ENCODE measurements at regions not wholly inside any gene's neighbourhood (a gene's known extent, or its start where the extent isn't known, plus 50 kb on each side); places are given as distances from the start of the nearest gene placed in this dataset.

- Mint-ChIP-seq H3K36me3 (peaks cover 20% of the 10 kb centered on the region), H3K4me3 (no peak overlapping the region), H3K9me3 (no peaks in the 10 kb centered on the region), H3K4me1 (peaks cover 16% of the 10 kb centered on the region), H3K27ac (no peak overlapping the region)
- ATAC-seq (no peak), DNase-seq (ENCODE audit: low spot score in 2 of 2) (no peak)
Observed at GRCh38 chr21:36236052-36236730, 79.6 kb downstream of the DOP1B start.

DNA sequence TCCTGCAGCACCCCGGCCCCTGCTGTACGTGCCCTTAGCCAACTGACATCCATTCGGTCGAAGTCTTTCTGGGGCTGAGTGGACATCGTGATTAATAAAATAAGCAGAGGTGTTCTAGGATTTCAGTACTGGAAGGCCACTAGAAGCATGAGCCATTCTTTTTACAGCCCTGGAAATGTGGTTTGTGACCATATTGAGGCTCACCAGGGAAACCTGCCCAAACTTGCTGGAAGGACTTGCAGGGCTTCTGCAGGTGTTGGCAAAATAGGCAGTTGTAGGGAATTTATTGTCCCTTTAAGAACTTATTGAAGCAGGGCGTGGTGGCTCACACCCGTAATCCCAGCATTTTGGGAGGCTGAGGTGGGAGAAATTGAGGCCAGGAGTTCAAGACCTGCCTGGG is 80.8 kb downstream of the DOP1B start:
- no peaks in the 10 kb centered on the region for H3K9me3 Mint-ChIP-seq
- no peak overlapping the region for H3K4me3 Mint-ChIP-seq
- peaks cover 16% of the 10 kb centered on the region for H3K4me1 Mint-ChIP-seq
- no peak overlapping the region for H3K27ac Mint-ChIP-seq
- no peak for DNase-seq (ENCODE audit: low spot score in 2 of 2)
- no peak for ATAC-seq
- peaks cover 8% of the 10 kb centered on the region for H3K36me3 Mint-ChIP-seq

GRCh38 chr21:36239585-36239984 is 80.4 kb upstream of the MORC3 start:
- Mint-ChIP-seq H3K9me3 (no peaks in the 10 kb centered on the region), H3K4me3 (no peak overlapping the region), H3K36me3 (peaks cover 20% of the 10 kb centered on the region), H3K27ac (no peak overlapping the region), H3K4me1 (no peaks in the 10 kb centered on the region)
- no peak for DNase-seq (ENCODE audit: low spot score in 2 of 2)
- no peak for ATAC-seq

DNA sequence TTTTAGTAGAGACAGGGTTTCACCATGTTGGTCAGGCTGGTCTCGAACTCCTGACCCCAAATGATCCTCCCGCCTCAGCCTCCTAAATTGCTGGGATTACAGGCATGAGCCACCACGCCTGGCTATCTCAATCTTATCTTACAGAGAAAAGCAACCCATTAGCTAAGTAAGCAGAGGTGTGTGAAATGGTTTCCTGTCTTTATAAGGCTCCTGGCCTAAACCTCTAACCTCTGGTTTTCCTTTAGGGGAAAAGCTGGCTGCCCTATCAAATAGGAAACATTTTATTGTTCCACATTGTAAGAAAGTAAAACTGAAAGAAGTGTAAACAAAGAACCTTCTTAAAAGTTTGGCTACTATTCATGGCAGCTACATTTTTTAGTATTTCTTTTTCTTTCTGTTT is 78.3 kb upstream of the MORC3 start:
- DNase-seq (ENCODE audit: low spot score in 2 of 2) (no peak), ATAC-seq (no peak)
- H3K36me3 Mint-ChIP-seq, result peaks cover 28% of the 10 kb centered on the region
- H3K27ac Mint-ChIP-seq, result no peak overlapping the region
- H3K9me3 Mint-ChIP-seq, result no peaks in the 10 kb centered on the region
- H3K4me3 Mint-ChIP-seq, result no peak overlapping the region
- no peaks in the 10 kb centered on the region for H3K4me1 Mint-ChIP-seq

DNA sequence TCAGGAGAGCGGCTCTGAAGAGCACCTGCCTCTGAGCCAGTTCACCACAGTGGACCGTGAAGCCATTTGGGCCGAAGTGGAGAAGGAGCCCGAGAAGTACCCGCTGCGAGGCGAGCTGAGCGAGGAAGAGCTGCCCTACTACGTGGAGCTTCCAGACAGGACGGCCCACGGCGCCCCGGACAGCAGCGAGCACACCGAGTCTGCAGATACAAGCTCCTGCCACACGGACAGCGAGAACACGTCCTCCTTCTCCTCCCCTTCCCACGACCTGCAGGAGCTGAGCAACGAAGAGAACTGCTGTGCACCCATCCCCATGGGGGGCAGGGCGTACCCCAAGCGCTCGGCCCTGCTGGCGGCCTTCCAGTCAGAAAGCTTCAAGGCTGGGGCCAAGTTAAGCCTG is 74.9 kb upstream of the MORC3 start:
- Mint-ChIP-seq H3K4me3 (no peak overlapping the region), H3K4me1 (no peaks in the 10 kb centered on the region), H3K9me3 (no peaks in the 10 kb centered on the region), H3K36me3 (peaks cover 48% of the 10 kb centered on the region), H3K27ac (no peak overlapping the region)
- ATAC-seq (no peak), DNase-seq (ENCODE audit: low spot score in 2 of 2) (no peak)

DNA sequence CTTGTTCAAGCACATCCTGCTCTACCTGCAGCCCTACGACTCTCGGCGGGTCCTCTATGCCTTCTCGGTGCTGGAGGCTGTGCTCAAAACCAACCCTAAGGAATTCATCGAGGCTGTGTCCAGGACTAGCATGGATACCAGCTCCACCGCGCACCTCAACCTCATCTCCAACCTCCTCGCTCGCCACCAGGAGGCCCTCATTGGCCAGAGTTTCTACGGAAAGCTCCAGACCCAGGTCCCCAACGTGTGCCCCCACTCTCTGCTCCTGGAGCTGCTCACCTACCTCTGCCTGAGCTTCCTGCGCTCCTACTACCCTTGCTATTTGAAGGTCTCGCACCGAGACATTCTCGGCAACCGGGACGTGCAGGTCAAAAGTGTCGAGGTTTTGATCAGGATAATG is 74.3 kb upstream of the MORC3 start:
- H3K9me3 Mint-ChIP-seq, result no peaks in the 10 kb centered on the region
- no peaks in the 10 kb centered on the region for H3K4me1 Mint-ChIP-seq
- no peak overlapping the region for H3K4me3 Mint-ChIP-seq
- H3K27ac Mint-ChIP-seq, result no peak overlapping the region
- peaks cover 53% of the 10 kb centered on the region for H3K36me3 Mint-ChIP-seq
- DNase-seq (ENCODE audit: low spot score in 2 of 2) (no peak), ATAC-seq (no peak)

DNA sequence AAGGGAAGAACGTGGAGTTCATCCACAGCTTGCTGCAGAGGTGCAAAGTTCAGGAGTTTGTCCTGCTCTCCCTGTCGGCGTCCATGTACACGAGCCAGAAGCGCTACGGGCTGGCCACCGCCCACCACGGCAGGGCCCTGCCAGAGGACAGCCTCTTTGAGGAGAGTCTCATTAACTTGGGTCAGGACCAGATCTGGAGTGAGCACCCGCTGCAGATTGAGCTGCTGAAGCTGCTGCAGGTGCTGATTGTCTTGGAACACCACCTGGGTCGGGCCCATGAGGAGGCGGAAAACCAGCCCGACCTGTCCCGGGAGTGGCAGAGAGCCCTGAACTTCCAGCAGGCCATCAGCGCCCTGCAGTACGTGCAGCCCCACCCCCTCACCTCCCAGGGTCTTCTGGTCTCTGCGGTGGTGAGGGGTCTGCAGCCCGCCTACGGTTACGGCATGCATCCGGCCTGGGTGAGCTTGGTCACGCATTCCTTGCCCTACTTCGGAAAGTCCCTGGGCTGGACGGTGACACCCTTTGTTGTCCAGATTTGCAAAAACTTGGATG is 73.8 kb upstream of the MORC3 start:
- no peak overlapping the region for H3K4me3 Mint-ChIP-seq
- H3K9me3 Mint-ChIP-seq, result no peaks in the 10 kb centered on the region
- no peaks in the 10 kb centered on the region for H3K4me1 Mint-ChIP-seq
- ATAC-seq (no peak), DNase-seq (ENCODE audit: low spot score in 2 of 2) (no peak)
- H3K36me3 Mint-ChIP-seq, result peaks cover 59% of the 10 kb centered on the region
- H3K27ac Mint-ChIP-seq, result no peak overlapping the region

DNA sequence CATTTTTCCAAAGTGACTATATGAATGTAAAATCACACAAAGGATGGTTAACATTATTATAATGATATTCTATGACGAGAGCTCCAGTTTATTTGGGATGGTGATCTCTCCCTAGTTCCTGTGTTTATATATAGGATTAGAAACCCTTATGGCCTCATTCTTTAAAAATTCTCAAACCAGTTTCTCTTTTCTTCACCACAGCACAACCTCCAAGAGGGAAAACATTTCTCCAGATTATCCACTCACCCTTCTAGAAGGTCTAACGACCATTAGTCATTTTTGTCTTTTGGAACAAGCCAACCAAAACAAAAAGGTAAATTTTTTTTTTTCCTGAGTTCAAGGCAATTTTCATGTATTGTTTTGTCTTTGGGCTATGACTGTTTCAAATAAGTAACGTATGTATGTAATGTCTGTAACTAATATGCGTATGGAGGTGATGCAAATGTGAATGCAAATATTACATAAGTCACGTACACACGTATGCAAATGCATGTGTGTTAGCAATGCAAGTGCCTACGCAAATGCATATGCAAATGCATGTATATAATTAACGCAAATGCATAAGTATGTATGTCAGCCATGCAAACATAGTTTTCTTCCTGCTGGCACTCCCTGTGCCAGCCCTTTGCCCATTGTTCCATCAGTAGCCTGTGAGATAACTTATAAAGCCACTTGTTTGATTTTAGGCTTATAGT is 72.5 kb upstream of the MORC3 start:
- no peaks in the 10 kb centered on the region for H3K9me3 Mint-ChIP-seq
- DNase-seq (ENCODE audit: low spot score in 2 of 2), result no peak
- no peak overlapping the region for H3K27ac Mint-ChIP-seq
- H3K4me1 Mint-ChIP-seq, result no peaks in the 10 kb centered on the region
- no peak for ATAC-seq
- H3K36me3 Mint-ChIP-seq, result peaks cover 69% of the 10 kb centered on the region
- H3K4me3 Mint-ChIP-seq, result no peak overlapping the region

- Mint-ChIP-seq H3K27ac (peak overlapping the region; percentile 73), H3K4me3 (no peak overlapping the region)
- ATAC-seq, result no peak
Observed at GRCh38 chr21:36249576-36250422, 70.2 kb upstream of the MORC3 start.

DNA sequence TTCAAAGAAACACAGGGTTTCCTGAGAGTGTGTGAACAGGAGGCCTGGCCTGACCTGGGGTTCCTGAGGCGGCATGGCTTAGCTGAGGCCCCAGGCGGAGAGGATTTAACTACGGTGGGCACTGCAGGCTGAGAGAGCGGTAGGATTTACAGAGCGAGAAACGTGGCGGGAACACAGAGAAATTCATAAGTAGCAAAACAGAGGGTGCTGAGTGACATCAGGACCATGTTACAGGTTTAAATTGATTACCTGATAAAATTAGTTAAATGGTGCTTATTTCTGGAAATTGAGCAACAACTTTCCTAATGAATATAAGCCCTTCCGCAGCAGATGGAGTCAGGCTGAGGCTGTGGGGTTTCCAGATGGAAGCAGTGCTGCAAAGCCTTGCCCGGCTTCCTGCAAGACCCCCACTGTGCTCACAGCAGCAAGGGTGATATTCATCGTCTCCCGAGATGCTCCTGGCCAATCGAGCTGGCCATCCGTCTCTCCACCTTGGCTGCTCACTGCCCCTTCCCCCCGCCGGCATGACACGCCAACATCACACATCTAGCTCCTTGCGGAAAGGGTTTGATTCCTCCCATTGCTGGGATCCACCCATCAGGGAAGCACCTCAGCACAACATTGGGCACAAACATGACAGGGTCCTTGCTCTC is 69.4 kb upstream of the MORC3 start:
- DNase-seq (ENCODE audit: low spot score in 2 of 2) (no peak), ATAC-seq (no peak)
- Mint-ChIP-seq H3K9me3 (no peaks in the 10 kb centered on the region), H3K4me3 (no peak overlapping the region), H3K4me1 (peaks cover 6% of the 10 kb centered on the region), H3K27ac (peak overlapping the region; percentile 51), H3K36me3 (peaks cover 75% of the 10 kb centered on the region)

More at GRCh38 chr21:36249576-36250422, 70.2 kb upstream of the MORC3 start:
- DNase-seq (ENCODE audit: low spot score in 2 of 2), result no peak
- Mint-ChIP-seq H3K36me3 (peaks cover 71% of the 10 kb centered on the region), H3K4me1 (peaks cover 6% of the 10 kb centered on the region), H3K9me3 (no peaks in the 10 kb centered on the region)

DNA sequence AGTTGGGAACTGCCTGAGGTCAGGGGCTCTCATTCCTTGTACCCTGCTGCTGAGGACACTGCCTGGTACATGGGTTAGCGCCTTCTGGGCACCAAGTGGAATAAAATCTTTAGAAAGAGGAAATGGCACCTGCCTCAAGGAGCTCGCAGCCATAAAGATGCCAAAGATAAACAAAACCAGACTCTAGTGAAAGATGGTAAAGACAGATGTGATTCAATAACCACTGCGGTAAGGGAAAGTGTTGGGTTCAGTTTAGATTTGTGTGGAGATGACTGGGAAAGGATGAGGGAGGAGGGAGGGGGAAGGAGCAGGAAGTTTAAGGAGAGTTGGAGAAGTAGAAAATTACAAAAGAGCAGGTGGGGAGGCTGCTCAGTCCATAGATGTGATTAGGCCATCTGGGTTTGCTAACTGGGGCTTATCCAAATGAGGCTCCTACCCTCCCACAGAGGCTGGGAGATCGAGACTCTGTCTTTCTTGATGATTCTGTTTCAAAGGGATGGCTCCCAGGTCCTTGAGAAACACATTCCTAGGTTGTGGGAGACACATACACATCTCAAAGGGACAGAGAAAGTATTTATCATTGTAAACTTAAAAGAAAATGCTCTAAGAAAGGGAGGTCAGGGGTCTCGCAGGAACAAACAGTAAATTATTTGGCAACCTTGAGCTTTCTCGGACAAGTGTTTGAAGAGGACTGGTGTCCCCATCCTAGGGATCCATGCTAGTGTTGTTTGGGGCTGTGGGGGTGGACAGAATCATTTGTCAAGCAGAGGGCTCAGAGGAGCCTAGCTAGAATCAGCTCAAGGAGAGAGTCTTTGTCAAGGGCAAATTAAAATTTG is 65.7 kb upstream of the MORC3 start:
- Mint-ChIP-seq H3K27ac (peak overlapping the region; percentile 2), H3K4me3 (no peak overlapping the region), H3K4me1 (peaks cover 6% of the 10 kb centered on the region), H3K9me3 (no peaks in the 10 kb centered on the region), H3K36me3 (peaks cover 65% of the 10 kb centered on the region)
- ATAC-seq (no peak), DNase-seq (ENCODE audit: low spot score in 2 of 2) (no peak)

GRCh38 chr21:36255663-36256062 is 64.3 kb upstream of the MORC3 start:
- DNase-seq (ENCODE audit: low spot score in 2 of 2), result no peak
- Mint-ChIP-seq H3K4me1 (peaks cover 18% of the 10 kb centered on the region), H3K27ac (no peak overlapping the region), H3K4me3 (no peak overlapping the region), H3K36me3 (peaks cover 53% of the 10 kb centered on the region), H3K9me3 (no peaks in the 10 kb centered on the region)
- ATAC-seq, result no peak

GRCh38 chr21:36257657-36258056 is 62.3 kb upstream of the MORC3 start:
- ATAC-seq (no peak), DNase-seq (ENCODE audit: low spot score in 2 of 2) (no peak)
- H3K27ac Mint-ChIP-seq, result no peak overlapping the region
- H3K4me1 Mint-ChIP-seq, result peaks cover 21% of the 10 kb centered on the region
- H3K36me3 Mint-ChIP-seq, result peaks cover 35% of the 10 kb centered on the region
- H3K4me3 Mint-ChIP-seq, result no peak overlapping the region
- H3K9me3 Mint-ChIP-seq, result no peaks in the 10 kb centered on the region

- peak overlapping the region; percentile 73 for H3K4me3 Mint-ChIP-seq
- peaks cover 14% of the 10 kb centered on the region for H3K4me1 Mint-ChIP-seq
- H3K27ac Mint-ChIP-seq, result peak overlapping the region; percentile 94
- H3K9me3 Mint-ChIP-seq, result no peaks in the 10 kb centered on the region
- H3K36me3 Mint-ChIP-seq, result peaks cover 18% of the 10 kb centered on the region
- DNase-seq (ENCODE audit: low spot score in 2 of 2), result peak; percentile 11 to 64
- peak; percentile 74 for ATAC-seq
Observed at GRCh38 chr21:36260030-36260787, 59.8 kb upstream of the MORC3 start.

Measured in stimulated activated effector memory CD8-positive, alpha-beta T cell treated with anti-CD3 and anti-CD28 coated beads, Interleukin-12 subunit alpha, Interleukin-12 subunit beta, amount 100 ng/mL, for 72 hours (primary cell).